ENCODE measurements at regions not wholly inside any gene's neighbourhood (a gene's known extent, or its start where the extent isn't known, plus 50 kb on each side); places are given as distances from the start of the nearest gene placed in this dataset.

DNA sequence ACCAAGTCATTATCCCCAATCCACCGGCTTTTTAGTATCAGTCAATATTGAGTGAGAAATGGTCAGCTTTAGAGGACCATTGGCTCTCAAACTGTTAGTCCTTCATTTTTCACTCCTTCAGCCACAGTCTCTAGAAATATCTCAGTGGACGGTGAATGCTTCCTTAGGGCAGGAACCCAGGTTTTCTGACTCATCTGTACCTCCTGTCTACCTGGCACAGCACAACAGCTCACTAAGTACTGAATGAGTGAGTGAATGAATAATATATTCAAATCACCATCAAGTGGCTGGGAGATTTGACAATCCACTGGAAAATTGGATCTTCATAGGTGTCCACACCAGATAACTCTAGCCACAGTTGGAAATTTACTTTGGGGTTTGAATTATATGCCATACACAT is 609.5 kb upstream of the CLINT1 start:
- Histone ChIP-seq H3K9me3 (no peaks in the 10 kb centered on the region), H3K4me1 (peaks cover 0 to 9% (median 1%) of the 10 kb centered on the region in 4 donors), H3K27me3 (no peaks in the 10 kb centered on the region), H3K36me3 (no peaks in the 10 kb centered on the region), H3K4me3 (no peak overlapping the region), H3K27ac (no peak overlapping the region)
- WGBS, 2 donors = 92 to 94% methylated on average over 2 of the region's 2 CpGs
- DNase-seq (no peak), ATAC-seq (ENCODE audit: low FRiP score in 2 of 2) (no peak)
- TF ChIP-seq POLR2AphosphoS5 (IDR thresholded peaks at IDR 0.05) = no peak
- TF ChIP-seq EP300 (IDR thresholded peaks at IDR 0.05) = no peak
- no peak for TF ChIP-seq POLR2A (IDR thresholded peaks at IDR 0.05)
- TF ChIP-seq, protein P1, sequence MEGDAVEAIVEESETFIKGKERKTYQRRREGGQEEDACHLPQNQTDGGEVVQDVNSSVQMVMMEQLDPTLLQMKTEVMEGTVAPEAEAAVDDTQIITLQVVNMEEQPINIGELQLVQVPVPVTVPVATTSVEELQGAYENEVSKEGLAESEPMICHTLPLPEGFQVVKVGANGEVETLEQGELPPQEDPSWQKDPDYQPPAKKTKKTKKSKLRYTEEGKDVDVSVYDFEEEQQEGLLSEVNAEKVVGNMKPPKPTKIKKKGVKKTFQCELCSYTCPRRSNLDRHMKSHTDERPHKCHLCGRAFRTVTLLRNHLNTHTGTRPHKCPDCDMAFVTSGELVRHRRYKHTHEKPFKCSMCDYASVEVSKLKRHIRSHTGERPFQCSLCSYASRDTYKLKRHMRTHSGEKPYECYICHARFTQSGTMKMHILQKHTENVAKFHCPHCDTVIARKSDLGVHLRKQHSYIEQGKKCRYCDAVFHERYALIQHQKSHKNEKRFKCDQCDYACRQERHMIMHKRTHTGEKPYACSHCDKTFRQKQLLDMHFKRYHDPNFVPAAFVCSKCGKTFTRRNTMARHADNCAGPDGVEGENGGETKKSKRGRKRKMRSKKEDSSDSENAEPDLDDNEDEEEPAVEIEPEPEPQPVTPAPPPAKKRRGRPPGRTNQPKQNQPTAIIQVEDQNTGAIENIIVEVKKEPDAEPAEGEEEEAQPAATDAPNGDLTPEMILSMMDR (IDR thresholded peaks at IDR 0.05) = no peak

DNA sequence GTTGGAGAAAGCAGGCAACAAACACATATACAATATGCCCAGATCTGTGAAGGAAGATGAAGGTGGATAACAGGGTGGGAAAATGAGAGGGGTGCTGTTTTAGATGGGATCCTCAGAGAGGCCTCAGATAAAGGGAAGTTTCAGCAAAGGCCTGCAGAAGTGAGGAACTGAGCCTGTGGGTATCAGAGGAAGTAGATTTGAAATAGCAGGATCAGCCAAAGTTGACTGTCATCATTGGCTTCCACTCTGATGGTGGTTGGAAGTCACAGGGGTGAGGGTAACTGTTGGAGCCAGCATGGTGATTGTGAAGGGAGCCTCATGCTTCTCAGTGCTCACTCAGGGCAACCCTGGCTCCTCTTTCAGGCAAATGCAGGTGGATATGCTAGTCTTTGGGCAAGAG is 607.2 kb upstream of the CLINT1 start:
- no peak for ATAC-seq (ENCODE audit: low FRiP score in 2 of 2)
- Histone ChIP-seq H3K4me1 (peaks cover 0 to 6% (median 1%) of the 10 kb centered on the region in 4 donors), H3K27ac (no peak overlapping the region), H3K27me3 (no peaks in the 10 kb centered on the region), H3K36me3 (no peaks in the 10 kb centered on the region), H3K9me3 (no peaks in the 10 kb centered on the region), H3K4me3 (no peak overlapping the region)
- TF ChIP-seq, protein P1 (IDR thresholded peaks at IDR 0.05) = no peak
- no peak for DNase-seq

DNA sequence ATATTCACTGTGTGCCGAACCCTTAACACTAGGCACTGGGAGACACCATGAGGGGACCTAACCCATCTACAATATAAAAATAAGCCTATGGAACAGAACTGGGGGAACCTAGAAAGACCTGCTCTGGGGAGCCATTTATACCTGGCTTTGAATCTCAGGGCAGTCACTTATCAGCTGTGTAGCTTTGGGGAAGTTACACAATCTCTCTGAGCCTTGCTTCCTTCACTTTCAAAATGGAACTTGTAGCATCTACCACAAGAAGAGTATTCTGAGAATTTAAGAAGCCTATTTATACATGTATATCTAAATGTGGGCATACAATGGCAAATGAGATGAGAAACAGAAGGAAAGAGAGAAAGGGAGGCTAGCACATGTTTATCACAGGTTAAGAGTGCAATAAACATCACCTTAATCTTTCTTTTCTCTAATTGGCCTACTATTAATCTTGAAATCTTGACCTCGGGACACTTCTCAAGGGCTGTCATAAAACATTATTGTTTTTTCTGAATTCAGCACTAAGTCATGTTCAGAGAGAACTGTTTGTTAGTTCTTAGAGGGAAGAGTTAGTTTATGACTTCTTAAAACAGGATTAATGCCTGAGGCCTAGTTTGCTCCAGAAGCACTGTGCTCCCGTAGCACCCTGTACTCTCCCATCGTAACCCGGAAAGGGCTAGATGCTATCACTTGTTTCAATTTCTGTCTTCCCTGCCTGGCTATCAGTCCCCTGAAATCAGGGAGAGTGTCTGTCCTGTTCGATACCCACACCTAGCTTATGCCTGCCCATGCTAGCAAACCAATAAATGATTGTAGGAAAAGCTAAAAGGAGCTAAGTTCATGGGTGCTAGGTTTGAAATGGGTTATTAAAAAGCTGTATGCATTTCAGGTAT is 606.4 kb upstream of the CLINT1 start:
- Histone ChIP-seq H3K27ac (peak overlapping the region in 1 of 4 donors; percentile 14), H3K4me1 (peaks cover 0 to 6% (median 1%) of the 10 kb centered on the region in 4 donors), H3K27me3 (no peaks in the 10 kb centered on the region), H3K36me3 (no peaks in the 10 kb centered on the region), H3K4me3 (no peak overlapping the region), H3K9me3 (no peaks in the 10 kb centered on the region)
- no peak for TF ChIP-seq EP300 (IDR thresholded peaks at IDR 0.05)
- TF ChIP-seq POLR2A (IDR thresholded peaks at IDR 0.05) = no peak
- TF ChIP-seq, protein P1 (IDR thresholded peaks at IDR 0.05) = no peak
- TF ChIP-seq POLR2AphosphoS5 (IDR thresholded peaks at IDR 0.05) = no peak
- DNase-seq (no peak), ATAC-seq (ENCODE audit: low FRiP score in 2 of 2) (no peak)
- WGBS, 2 donors = 93 to 95% methylated on average over 6 of the region's 6 CpGs

DNA sequence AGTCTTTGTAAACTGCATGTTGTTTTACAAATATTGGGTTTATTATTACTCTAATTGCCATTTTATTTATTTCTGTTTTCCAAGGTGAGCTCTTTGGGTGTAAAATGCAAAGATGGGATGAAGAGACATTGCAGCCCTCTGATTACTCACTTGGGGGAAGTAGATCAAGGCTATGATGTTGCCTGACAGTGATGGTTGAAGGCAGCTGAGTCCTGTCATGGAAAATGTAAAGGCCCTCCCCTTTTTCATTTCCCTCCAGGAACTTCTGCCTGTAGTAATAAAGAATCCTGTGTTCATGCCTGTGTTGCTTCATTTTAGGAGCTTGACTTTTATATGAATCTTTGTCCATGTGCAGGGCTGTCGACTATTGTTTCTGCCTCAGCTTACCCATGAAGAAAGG is 605.4 kb upstream of the CLINT1 start:
- Histone ChIP-seq H3K36me3 (no peaks in the 10 kb centered on the region), H3K27me3 (no peaks in the 10 kb centered on the region), H3K4me1 (peaks cover 0 to 6% (median 1%) of the 10 kb centered on the region in 4 donors), H3K27ac (no peak overlapping the region), H3K4me3 (no peak overlapping the region), H3K9me3 (no peaks in the 10 kb centered on the region)
- DNase-seq = no peak
- no peak for TF ChIP-seq POLR2AphosphoS5 (IDR thresholded peaks at IDR 0.05)
- TF ChIP-seq, protein P1 (IDR thresholded peaks at IDR 0.05) = no peak
- no peak for TF ChIP-seq POLR2A (IDR thresholded peaks at IDR 0.05)
- no peak for TF ChIP-seq EP300 (IDR thresholded peaks at IDR 0.05)
- WGBS, 2 donors = 52 to 74% methylated on average over 1 of the region's 1 CpG
- no peak for ATAC-seq (ENCODE audit: low FRiP score in 2 of 2)

DNA sequence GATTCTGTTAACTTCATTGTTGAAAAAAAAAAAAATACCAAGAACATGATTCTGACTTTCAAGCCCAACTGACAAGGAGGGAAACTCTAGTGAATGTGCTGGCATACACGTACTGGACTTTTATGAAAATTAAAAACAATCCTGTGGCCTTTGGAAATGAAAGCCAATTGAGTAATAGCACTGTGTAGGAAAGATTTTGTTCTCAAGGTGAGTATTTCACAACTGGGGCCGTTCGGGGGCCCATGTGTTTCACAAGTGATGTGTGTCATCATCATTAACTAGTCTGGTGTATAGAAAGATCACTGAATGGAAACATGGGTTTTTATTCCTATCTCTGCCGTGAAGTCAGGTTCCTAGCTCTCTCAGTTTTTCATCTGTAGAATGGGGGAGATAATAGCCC is 605.0 kb upstream of the CLINT1 start:
- TF ChIP-seq POLR2A (IDR thresholded peaks at IDR 0.05) (no peak), EP300 (IDR thresholded peaks at IDR 0.05) (no peak), POLR2AphosphoS5 (IDR thresholded peaks at IDR 0.05) (no peak)
- TF ChIP-seq, protein P1 (IDR thresholded peaks at IDR 0.05) = no peak
- 44 to 49% methylated on average over 4 of the region's 4 CpGs for WGBS, 2 donors
- Histone ChIP-seq H3K36me3 (no peaks in the 10 kb centered on the region), H3K9me3 (no peaks in the 10 kb centered on the region), H3K4me1 (peaks cover 0 to 6% (median 1%) of the 10 kb centered on the region in 4 donors), H3K27ac (no peak overlapping the region), H3K4me3 (no peak overlapping the region), H3K27me3 (no peaks in the 10 kb centered on the region)
- DNase-seq (peak in 1 of 2 donors; percentile 37), ATAC-seq (ENCODE audit: low FRiP score in 2 of 2) (peak in 1 of 2 donors; percentile 46)
